A549 (cell line): ENCODE measurements at regions not wholly inside any gene's neighbourhood (a gene's known extent, or its start where the extent isn't known, plus 50 kb on each side); places are given as distances from the start of the nearest gene placed in this dataset.

ENCODE experiments used
- ATAC-seq, 2 experiments: fragments of 200-7000 bp in 1 of 2; fragments of >200 bp in 1 of 2; cut with Nextera tagmentation in 1 of 2; cut with Tn5 transposase in 1 of 2; 3 replicates each; pipeline versions ENCODE4 v1.8.0 to v1.9.1; 2018 to 2020; ENCODE audit warnings: mild to moderate bottlenecking in 1 of 2, moderate library complexity in 1 of 2
- CTCF ChIA-PET: fragments of 300-600 bp; sonication (Branson Sonifier 250); formaldehyde crosslinking; extraction: SDS; loops from one replicate; lab custom pipeline; 2021; ENCODE audit warnings: antibody characterized with exemption, inconsistent platforms; lab: Yijun Ruan, JAX
- POLR2A ChIA-PET: fragments of 350-600 bp; formaldehyde crosslinking; extraction: SDS; loops from one replicate; lab custom pipeline; 2021; ENCODE audit warnings: antibody characterized with exemption, inconsistent platforms; lab: Yijun Ruan, JAX
- DNase-seq, 2 experiments: peaks; one replicate each; pipeline versions ENCODE4 v3.0.0 to v3.0.0-alpha.2; 2011 to 2016; ENCODE audit warnings: low read depth in 1 of 2, low spot score in 1 of 2
- FAIRE-seq: peaks from 2 replicates; lab custom pipeline; 2011; peaks lifted over from hg19 to GRCh38; lab: Jason Lieb, UNC
- H3K27ac ChIP-seq, 2 experiments: fragments of >200 bp; sonication (Bioruptor Twin); formaldehyde crosslinking; 3 replicates each; pipeline ENCODE4 v1.5.1; 2016 to 2017
- H3K4me1 ChIP-seq: fragments of >200 bp; sonication (Bioruptor Twin); formaldehyde crosslinking; 3 replicates; pipeline ENCODE4 v1.6.1; 2016
- H3K4me2 ChIP-seq: fragments of >200 bp; sonication (Bioruptor Twin); formaldehyde crosslinking; 3 replicates; pipeline ENCODE4 v1.6.1; 2016
- H3K4me3 ChIP-seq: fragments of >200 bp; sonication (Bioruptor Twin); formaldehyde crosslinking; 3 replicates; pipeline ENCODE4 v1.5.1; 2016
- H3K9me3 ChIP-seq: fragments of >200 bp; sonication (Bioruptor Twin); formaldehyde crosslinking; 3 replicates; pipeline ENCODE4 v1.6.1; 2016
- CBX2 ChIP-seq: fragments of 200-600 bp; sonication (generic); IDR thresholded peaks from 2 replicates; pipeline ENCODE4 v1.6.1; 2016; ENCODE audit warnings: low read depth, mild to moderate bottlenecking, borderline replicate concordance
- CBX8 ChIP-seq: fragments of 200-600 bp; sonication (generic); IDR thresholded peaks from 2 replicates; pipeline ENCODE4 v1.6.1; 2016
- CHD2 ChIP-seq: fragments of 150-350 bp; IDR thresholded peaks from 2 replicates; pipeline ENCODE4 v1.6.1; 2014; ENCODE audit warnings: low read length; ENCODE audit not compliant: partially characterized antibody
- EHF ChIP-seq: fragments of 250-450 bp; sonication (Bioruptor Pico); IDR thresholded peaks from 2 replicates; pipeline ENCODE4 v1.5.0; 2020; ENCODE audit warnings: mild to moderate bottlenecking
- EHMT2 ChIP-seq: fragments of 200-600 bp; sonication (generic); IDR thresholded peaks from 2 replicates; pipeline ENCODE4 v1.6.1; 2016; ENCODE audit warnings: antibody characterized with exemption, low read depth, mild to moderate bottlenecking, moderate library complexity
- ESRRA ChIP-seq: fragments of 150-350 bp; IDR thresholded peaks from 2 replicates; pipeline ENCODE4 v1.6.1; 2014; ENCODE audit warnings: mild to moderate bottlenecking, low read length, borderline replicate concordance
- HDAC2 ChIP-seq: fragments of 200-600 bp; sonication (generic); IDR thresholded peaks from 2 replicates; pipeline ENCODE4 v1.6.1; 2016
- KDM1A ChIP-seq: fragments of 200-600 bp; sonication (generic); IDR thresholded peaks from 2 replicates; pipeline ENCODE4 v1.6.1; 2016; ENCODE audit warnings: low read depth, mild to moderate bottlenecking
- MAFK ChIP-seq: fragments of 450-650 bp; IDR thresholded peaks from 2 replicates; pipeline ENCODE4 v1.6.1; 2014; ENCODE audit not compliant: partially characterized antibody
- RAD21 ChIP-seq, 2 experiments: fragments of >200 bp in 1 of 2; sonication (Bioruptor Twin) in 1 of 2; formaldehyde crosslinking in 1 of 2; IDR thresholded peaks in 1 of 2; conservative IDR thresholded peaks in 1 of 2; 2 replicates in 1 of 2; 3 replicates in 1 of 2; pipeline ENCODE4 v1.6.1; 2012 to 2018; ENCODE audit warnings: inconsistent platforms in 1 of 2
- RCOR1 ChIP-seq: fragments of 150-350 bp; IDR thresholded peaks from 2 replicates; pipeline ENCODE4 v1.6.1; 2014; ENCODE audit warnings: antibody characterized with exemption, low read length, low read depth
- SREBF2 ChIP-seq: fragments of 450-650 bp; IDR thresholded peaks from 2 replicates; pipeline ENCODE4 v1.6.1; 2014; ENCODE audit warnings: mild to moderate bottlenecking, moderate library complexity
- TP53 ChIP-seq: fragments of 250-450 bp; sonication (Bioruptor Pico); IDR thresholded peaks from 2 replicates; pipeline ENCODE4 v1.5.0; 2021; ENCODE audit warnings: mild to moderate bottlenecking, moderate library complexity
- ZC3H11A ChIP-seq: fragments of 450-650 bp; IDR thresholded peaks from 2 replicates; pipeline ENCODE4 v1.6.1; 2014; ENCODE audit warnings: antibody characterized with exemption, mild to moderate bottlenecking
- ZNF302 ChIP-seq: fragments of 250-450 bp; sonication (Bioruptor Pico); IDR thresholded peaks from 2 replicates; pipeline ENCODE4 v1.9.0; 2021; ENCODE audit warnings: inconsistent platforms, mild to moderate bottlenecking, moderate library complexity
- ZSCAN20 ChIP-seq: fragments of 250-450 bp; sonication (Bioruptor Pico); IDR thresholded peaks from 2 replicates; pipeline ENCODE4 v1.8.0; 2022; ENCODE audit warnings: mild to moderate bottlenecking, moderate library complexity
- WGBS: methylation state at CpG from one replicate; pipeline ENCODE4 v1.1.6; 2017; ENCODE audit errors: missing lambda C conversion rate; 5-methylcytosine and 5-hydroxymethylcytosine counted together
- TF ChIP-seq, protein P1 (sequence below): fragments of >200 bp; sonication (Bioruptor Twin); formaldehyde crosslinking; IDR thresholded peaks from 3 replicates; pipeline ENCODE4 v1.6.1; 2016
- TF ChIP-seq, protein P2 (sequence below): IDR thresholded peaks from 2 replicates; pipeline ENCODE4 v1.6.1; 2012
- TF ChIP-seq, protein P3 (sequence below): fragments of >200 bp; sonication (Bioruptor Twin); formaldehyde crosslinking; IDR thresholded peaks from 2 replicates; pipeline ENCODE4 v1.6.1; 2016
- TF ChIP-seq, protein P4 (sequence below): fragments of >200 bp; sonication (Bioruptor Twin); formaldehyde crosslinking; IDR thresholded peaks from 3 replicates; pipeline ENCODE4 v1.5.1; 2016

DNA sequence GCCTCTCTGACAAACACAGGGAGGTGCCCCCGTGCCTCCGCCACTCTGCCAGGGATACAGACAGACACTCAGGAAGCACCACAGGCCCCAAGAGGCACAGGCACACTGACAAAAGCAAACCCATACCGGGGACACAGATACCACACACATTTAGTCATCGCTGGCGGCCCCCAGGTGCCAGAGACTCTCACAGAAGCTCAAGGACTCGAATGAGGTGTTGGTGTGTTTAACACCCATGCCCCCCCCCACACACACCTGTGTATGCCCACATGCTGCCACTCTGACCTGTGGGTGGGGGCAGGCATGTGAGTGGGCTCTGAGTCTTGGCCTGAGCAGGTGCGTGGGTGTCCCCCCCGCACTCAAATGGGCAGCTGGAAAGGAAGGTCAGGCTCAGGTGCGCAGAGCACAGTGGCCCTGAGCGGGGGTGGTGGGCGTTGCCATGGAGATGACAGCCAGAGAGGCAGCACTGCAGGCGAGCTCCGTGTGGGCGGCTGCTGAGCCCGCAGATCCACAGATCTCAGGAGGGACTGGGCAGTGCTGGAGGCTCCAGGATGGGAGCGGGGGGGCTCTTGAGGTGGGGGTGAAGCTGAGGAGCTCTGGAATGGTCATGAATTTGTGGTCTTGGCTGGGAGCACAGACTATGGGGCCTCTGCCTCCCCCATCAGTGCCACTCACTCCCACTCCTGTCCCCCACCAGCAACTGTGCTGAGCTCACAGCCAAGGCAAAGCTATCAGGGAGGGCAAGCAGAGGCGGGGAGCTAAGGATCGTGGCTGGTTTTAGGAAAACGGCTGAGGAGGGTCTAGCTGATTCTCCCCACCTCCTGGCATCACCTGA, 73.9 kb upstream of the TAF1B start:
- CTCF ChIA-PET: interaction anchor here (0.7 to 9.3 kb wide), 62 partner anchors 11 to 888 kb away, joined by 3 to 234 read pairs (median 6); partner anchors contain the start of genes ADAM17, KLF11 and YWHAQ
- Histone ChIP-seq H3K4me3 (no peak overlapping the region), H3K4me2 (no peak overlapping the region), H3K4me1 (peaks cover 25% of the 10 kb centered on the region), H3K27ac (peak overlapping the region; percentile 6 to 79; a peak in 4 of 6 replicates), H3K9me3 (no peaks in the 10 kb centered on the region)
- DNase-seq (no peak), ATAC-seq (no peak), FAIRE-seq (no peak)
- no peak for TF ChIP-seq ZSCAN20 (CRISPR knock-in tag)
- no peak for TF ChIP-seq TP53 (CRISPR knock-in tag)
- no peak for TF ChIP-seq EHMT2
- TF ChIP-seq, protein P1, sequence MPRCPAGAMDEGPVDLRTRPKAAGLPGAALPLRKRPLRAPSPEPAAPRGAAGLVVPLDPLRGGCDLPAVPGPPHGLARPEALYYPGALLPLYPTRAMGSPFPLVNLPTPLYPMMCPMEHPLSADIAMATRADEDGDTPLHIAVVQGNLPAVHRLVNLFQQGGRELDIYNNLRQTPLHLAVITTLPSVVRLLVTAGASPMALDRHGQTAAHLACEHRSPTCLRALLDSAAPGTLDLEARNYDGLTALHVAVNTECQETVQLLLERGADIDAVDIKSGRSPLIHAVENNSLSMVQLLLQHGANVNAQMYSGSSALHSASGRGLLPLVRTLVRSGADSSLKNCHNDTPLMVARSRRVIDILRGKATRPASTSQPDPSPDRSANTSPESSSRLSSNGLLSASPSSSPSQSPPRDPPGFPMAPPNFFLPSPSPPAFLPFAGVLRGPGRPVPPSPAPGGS: no peak
- TF ChIP-seq, protein P2, sequence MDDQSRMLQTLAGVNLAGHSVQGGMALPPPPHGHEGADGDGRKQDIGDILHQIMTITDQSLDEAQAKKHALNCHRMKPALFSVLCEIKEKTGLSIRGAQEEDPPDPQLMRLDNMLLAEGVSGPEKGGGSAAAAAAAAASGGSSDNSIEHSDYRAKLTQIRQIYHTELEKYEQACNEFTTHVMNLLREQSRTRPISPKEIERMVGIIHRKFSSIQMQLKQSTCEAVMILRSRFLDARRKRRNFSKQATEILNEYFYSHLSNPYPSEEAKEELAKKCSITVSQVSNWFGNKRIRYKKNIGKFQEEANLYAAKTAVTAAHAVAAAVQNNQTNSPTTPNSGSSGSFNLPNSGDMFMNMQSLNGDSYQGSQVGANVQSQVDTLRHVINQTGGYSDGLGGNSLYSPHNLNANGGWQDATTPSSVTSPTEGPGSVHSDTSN: no peak
- TF ChIP-seq, protein P3, sequence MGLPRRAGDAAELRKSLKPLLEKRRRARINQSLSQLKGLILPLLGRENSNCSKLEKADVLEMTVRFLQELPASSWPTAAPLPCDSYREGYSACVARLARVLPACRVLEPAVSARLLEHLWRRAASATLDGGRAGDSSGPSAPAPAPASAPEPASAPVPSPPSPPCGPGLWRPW: no peak
- TF ChIP-seq SREBF2: no peak
- no peak for TF ChIP-seq RCOR1
- TF ChIP-seq EHF (CRISPR knock-in tag): no peak
- TF ChIP-seq ZC3H11A: no peak
- TF ChIP-seq MAFK: no peak
- TF ChIP-seq ZNF302 (CRISPR knock-in tag): no peak
- TF ChIP-seq RAD21 (conservative IDR thresholded peaks at IDR 0.05 in 1 of 2, IDR thresholded peaks at IDR 0.05 in 1 of 2): no peak
- no peak for TF ChIP-seq CBX8
- no peak for TF ChIP-seq CBX2
- TF ChIP-seq HDAC2: no peak
- TF ChIP-seq, protein P4, sequence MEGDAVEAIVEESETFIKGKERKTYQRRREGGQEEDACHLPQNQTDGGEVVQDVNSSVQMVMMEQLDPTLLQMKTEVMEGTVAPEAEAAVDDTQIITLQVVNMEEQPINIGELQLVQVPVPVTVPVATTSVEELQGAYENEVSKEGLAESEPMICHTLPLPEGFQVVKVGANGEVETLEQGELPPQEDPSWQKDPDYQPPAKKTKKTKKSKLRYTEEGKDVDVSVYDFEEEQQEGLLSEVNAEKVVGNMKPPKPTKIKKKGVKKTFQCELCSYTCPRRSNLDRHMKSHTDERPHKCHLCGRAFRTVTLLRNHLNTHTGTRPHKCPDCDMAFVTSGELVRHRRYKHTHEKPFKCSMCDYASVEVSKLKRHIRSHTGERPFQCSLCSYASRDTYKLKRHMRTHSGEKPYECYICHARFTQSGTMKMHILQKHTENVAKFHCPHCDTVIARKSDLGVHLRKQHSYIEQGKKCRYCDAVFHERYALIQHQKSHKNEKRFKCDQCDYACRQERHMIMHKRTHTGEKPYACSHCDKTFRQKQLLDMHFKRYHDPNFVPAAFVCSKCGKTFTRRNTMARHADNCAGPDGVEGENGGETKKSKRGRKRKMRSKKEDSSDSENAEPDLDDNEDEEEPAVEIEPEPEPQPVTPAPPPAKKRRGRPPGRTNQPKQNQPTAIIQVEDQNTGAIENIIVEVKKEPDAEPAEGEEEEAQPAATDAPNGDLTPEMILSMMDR: no peak
- no peak for TF ChIP-seq ESRRA
- 76% methylated on average over 19 of the region's 19 CpGs for WGBS
- POLR2A ChIA-PET: interaction anchor here (1.6 kb wide), 1 partner anchor 74 kb away, joined by 6 read pairs; the partner anchor contains the start of gene TAF1B

DNA sequence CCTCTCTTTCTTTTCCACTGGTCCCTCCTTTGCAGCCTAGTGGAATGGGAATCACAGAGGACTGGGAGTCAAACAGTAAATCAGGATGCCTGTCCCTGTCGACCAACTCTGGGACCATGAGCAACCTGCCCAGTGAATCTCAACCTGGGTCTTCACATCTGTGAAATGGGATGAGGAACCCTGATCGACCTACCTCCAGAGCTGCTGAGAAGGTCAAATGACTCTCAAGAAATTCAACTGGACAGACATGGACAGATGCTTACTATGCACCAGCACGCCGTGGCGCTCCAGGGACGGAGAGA, 73.3 kb upstream of the TAF1B start:
- ChIA-PET CTCF (interaction anchor here (0.6 to 9.3 kb wide), 63 partner anchors 11 to 372 kb away, joined by 3 to 234 read pairs (median 6); partner anchors contain the start of genes ADAM17, KLF11, TAF1B and YWHAQ), POLR2A (interaction anchor here (1.6 to 2.5 kb wide), 2 partner anchors 74 to 139 kb away, joined by 6 to 21 read pairs; partner anchors contain the start of genes TAF1B and YWHAQ)
- DNase-seq: no peak
- ATAC-seq: no peak
- peaks cover 25% of the 10 kb centered on the region for H3K4me1 ChIP-seq
- no peak for FAIRE-seq
- 68% methylated on average over 6 of the region's 6 CpGs for WGBS
- TF ChIP-seq CBX2: no peak
- TF ChIP-seq KDM1A: peak; percentile 60; the same call in 1 of the 2 replicates
- no peak for TF ChIP-seq CHD2
- TF ChIP-seq, all 56 proteins: peak for 1
- no peak overlapping the region for H3K4me3 ChIP-seq
- peak overlapping the region; percentile 54 to 79; a peak in 4 of 6 replicates for H3K27ac ChIP-seq
- no peak overlapping the region for H3K4me2 ChIP-seq
- H3K9me3 ChIP-seq: no peaks in the 10 kb centered on the region
